ENCODE measurements at regions not wholly inside any gene's neighbourhood (a gene's known extent, or its start where the extent isn't known, plus 50 kb on each side); places are given as distances from the start of the nearest gene placed in this dataset.

DNA sequence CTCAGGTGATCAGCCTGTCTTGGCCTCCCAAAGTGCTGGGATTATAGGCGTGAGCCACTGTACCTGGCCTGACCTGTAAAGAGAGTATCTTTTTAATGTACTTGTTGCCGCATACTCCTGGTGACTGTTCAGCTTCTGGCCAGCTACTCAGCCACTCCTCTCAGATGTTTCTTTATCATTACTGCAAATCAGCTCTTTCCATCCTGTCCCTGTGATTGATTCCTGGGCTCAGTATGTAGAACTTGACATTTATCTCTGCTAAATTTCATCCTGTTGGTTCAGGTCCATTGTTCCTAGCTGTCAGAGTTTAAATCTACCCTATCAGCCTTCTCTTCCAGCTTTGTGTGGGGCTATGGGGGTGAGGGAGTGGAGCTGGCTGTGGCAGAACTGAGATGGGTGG, 211.5 kb upstream of the ASIC2 start:
- no peak overlapping the region for H3K4me3 ChIP-seq (ENCODE audit: low read depth, low read length)
- peaks cover 15% of the 10 kb centered on the region for H3K27me3 Mint-ChIP-seq (ENCODE audit: insufficient read depth, unreplicated experiment)
- H3K9me3 ChIP-seq = no peaks in the 10 kb centered on the region
- H3K9me3 Mint-ChIP-seq (ENCODE audit: unreplicated experiment) = no peaks in the 10 kb centered on the region
- no peaks in the 10 kb centered on the region for H3K4me1 Mint-ChIP-seq (ENCODE audit: low read depth, unreplicated experiment)
- H3K36me3 ChIP-seq (ENCODE audit: control insufficient read depth, insufficient read depth, low read length) = no peaks in the 10 kb centered on the region
- CTCF ChIA-PET = no interaction called here
- H3K4me3 Mint-ChIP-seq (ENCODE audit: unreplicated experiment) = no peak overlapping the region
- no TSS peak for BruUV-seq (replicated peaks)
- intact Hi-C loops (cut with micrococcal nuclease; ENCODE audit: unreplicated experiment) = no loop called here
- no peak for DNase-seq
- no peaks in the 10 kb centered on the region for H3K36me3 Mint-ChIP-seq (ENCODE audit: insufficient read depth, unreplicated experiment)
- H3K27ac Mint-ChIP-seq (ENCODE audit: unreplicated experiment) = no peak overlapping the region
- H3K4me1 ChIP-seq = no peaks in the 10 kb centered on the region
- no peaks in the 10 kb centered on the region; the same call in 1 of the 2 replicates for H3K27me3 ChIP-seq (replicated peaks; ENCODE audit: control insufficient read depth, insufficient read depth, low read length)
- TF ChIP-seq, protein P1, sequence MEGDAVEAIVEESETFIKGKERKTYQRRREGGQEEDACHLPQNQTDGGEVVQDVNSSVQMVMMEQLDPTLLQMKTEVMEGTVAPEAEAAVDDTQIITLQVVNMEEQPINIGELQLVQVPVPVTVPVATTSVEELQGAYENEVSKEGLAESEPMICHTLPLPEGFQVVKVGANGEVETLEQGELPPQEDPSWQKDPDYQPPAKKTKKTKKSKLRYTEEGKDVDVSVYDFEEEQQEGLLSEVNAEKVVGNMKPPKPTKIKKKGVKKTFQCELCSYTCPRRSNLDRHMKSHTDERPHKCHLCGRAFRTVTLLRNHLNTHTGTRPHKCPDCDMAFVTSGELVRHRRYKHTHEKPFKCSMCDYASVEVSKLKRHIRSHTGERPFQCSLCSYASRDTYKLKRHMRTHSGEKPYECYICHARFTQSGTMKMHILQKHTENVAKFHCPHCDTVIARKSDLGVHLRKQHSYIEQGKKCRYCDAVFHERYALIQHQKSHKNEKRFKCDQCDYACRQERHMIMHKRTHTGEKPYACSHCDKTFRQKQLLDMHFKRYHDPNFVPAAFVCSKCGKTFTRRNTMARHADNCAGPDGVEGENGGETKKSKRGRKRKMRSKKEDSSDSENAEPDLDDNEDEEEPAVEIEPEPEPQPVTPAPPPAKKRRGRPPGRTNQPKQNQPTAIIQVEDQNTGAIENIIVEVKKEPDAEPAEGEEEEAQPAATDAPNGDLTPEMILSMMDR (IDR thresholded peaks at IDR 0.05; ENCODE audit: insufficient read depth in 1 of 2, low read depth in 1 of 2, low read length in 1 of 2, severe bottlenecking in 1 of 2, unreplicated experiment in 1 of 2) = no peak
- POLR2A ChIA-PET = no interaction called here

DNA sequence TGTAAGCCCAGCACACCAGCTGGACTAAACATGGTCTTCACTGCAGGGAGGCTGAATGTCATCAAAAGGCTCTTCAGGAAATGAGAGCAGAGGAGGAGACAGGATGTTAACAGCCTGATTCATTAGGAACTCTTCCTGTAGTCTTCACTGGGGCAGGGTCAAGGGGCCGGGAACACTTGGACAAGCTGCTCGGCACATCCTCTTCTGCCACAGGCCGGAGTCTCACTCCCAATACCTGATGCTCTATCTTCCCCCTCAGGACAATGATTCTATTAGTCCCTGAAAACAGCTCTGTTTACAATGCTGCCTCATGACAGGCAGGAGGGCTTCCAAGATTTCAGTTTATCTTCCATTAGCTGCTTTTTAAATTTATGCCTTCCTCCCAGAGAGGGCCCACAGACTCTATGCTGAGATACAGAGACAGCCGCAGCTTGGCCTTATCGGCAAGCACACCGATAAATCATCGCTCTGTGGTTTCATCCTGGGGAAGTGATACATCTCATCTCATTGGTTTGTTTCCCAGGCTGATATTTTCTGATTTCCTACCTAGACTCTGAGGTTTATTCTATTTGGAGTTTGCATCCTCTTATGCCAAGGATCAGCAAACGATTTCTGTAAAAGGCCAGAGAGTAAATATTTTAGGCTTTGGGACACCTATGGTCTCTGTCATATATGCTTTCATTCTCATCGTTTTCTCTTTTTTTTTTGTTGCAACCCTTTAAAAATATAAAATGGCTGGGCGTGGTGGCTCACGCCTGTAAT, 214.0 kb upstream of the ASIC2 start:
- BruUV-seq (replicated peaks) = no TSS peak
- TF ChIP-seq, protein P1 (IDR thresholded peaks at IDR 0.05; ENCODE audit: insufficient read depth in 1 of 2, low read depth in 1 of 2, low read length in 1 of 2, severe bottlenecking in 1 of 2, unreplicated experiment in 1 of 2) = no peak
- POLR2A ChIA-PET = no interaction called here

DNA sequence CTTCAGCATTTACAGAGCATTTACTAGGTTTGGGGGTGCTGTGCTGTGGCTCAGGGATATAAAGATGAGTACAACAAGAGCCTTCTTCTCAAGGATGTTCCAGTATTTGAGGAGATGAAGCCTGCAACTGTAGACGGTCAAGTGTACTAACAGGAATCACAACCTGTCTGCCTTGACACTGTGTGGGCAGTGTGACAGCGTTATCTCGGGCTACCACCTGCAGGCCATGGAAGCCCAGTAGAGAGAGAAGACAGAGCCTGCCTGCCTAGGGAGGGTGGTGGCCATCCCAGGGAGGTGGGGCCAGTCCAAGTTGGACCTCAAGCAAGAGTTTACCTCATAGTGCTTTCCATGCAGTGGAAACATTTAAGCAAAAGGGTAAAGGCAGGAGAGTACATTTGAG, 215.1 kb upstream of the ASIC2 start:
- no peak for DNase-seq
- TF ChIP-seq, protein P1 (IDR thresholded peaks at IDR 0.05; ENCODE audit: insufficient read depth in 1 of 2, low read depth in 1 of 2, low read length in 1 of 2, severe bottlenecking in 1 of 2, unreplicated experiment in 1 of 2) = no peak
- intact Hi-C loops (cut with micrococcal nuclease; ENCODE audit: unreplicated experiment) = no loop called here
- Histone ChIP-seq H3K27me3 (replicated peaks; ENCODE audit: control insufficient read depth, insufficient read depth, low read length) (no peaks in the 10 kb centered on the region; the same call in 1 of the 2 replicates), H3K4me1 (no peaks in the 10 kb centered on the region), H3K4me3 (ENCODE audit: low read depth, low read length) (no peak overlapping the region), H3K36me3 (ENCODE audit: control insufficient read depth, insufficient read depth, low read length) (no peaks in the 10 kb centered on the region), H3K9me3 (no peaks in the 10 kb centered on the region)
- H3K4me3 Mint-ChIP-seq (ENCODE audit: unreplicated experiment) = no peak overlapping the region
- CTCF ChIA-PET = no interaction called here
- no peak overlapping the region for H3K27ac Mint-ChIP-seq (ENCODE audit: unreplicated experiment)
- POLR2A ChIA-PET = no interaction called here
- H3K27me3 Mint-ChIP-seq (ENCODE audit: insufficient read depth, unreplicated experiment) = peaks cover 18% of the 10 kb centered on the region
- no peaks in the 10 kb centered on the region for H3K9me3 Mint-ChIP-seq (ENCODE audit: unreplicated experiment)
- no TSS peak for BruUV-seq (replicated peaks)
- no peaks in the 10 kb centered on the region for H3K4me1 Mint-ChIP-seq (ENCODE audit: low read depth, unreplicated experiment)
- no peaks in the 10 kb centered on the region for H3K36me3 Mint-ChIP-seq (ENCODE audit: insufficient read depth, unreplicated experiment)

More for the DNA sequence above, 214.0 kb upstream of the ASIC2 start:
- Histone ChIP-seq H3K4me3 (ENCODE audit: low read depth, low read length) (no peak overlapping the region), H3K27me3 (replicated peaks; ENCODE audit: control insufficient read depth, insufficient read depth, low read length) (no peaks in the 10 kb centered on the region; the same call in 1 of the 2 replicates), H3K36me3 (ENCODE audit: control insufficient read depth, insufficient read depth, low read length) (no peaks in the 10 kb centered on the region), H3K9me3 (no peaks in the 10 kb centered on the region), H3K4me1 (no peaks in the 10 kb centered on the region)
- Mint-ChIP-seq H3K9me3 (ENCODE audit: unreplicated experiment) (no peaks in the 10 kb centered on the region), H3K4me3 (ENCODE audit: unreplicated experiment) (no peak overlapping the region), H3K4me1 (ENCODE audit: low read depth, unreplicated experiment) (no peaks in the 10 kb centered on the region), H3K27me3 (ENCODE audit: insufficient read depth, unreplicated experiment) (peaks cover 18% of the 10 kb centered on the region), H3K27ac (ENCODE audit: unreplicated experiment) (no peak overlapping the region), H3K36me3 (ENCODE audit: insufficient read depth, unreplicated experiment) (no peaks in the 10 kb centered on the region)
- CTCF ChIA-PET = no interaction called here
- no peak for DNase-seq
- intact Hi-C loops (cut with micrococcal nuclease; ENCODE audit: unreplicated experiment) = no loop called here
